ENCODE measurements at regions not wholly inside any gene's neighbourhood (a gene's known extent, or its start where the extent isn't known, plus 50 kb on each side); places are given as distances from the start of the nearest gene placed in this dataset.

- no peak for TF ChIP-seq CTCF (IDR thresholded peaks at IDR 0.05; ENCODE audit: borderline replicate concordance, insufficient read depth, low read depth, low read length)
- H3K4me3 ChIP-seq (ENCODE audit: low read depth, low read length) = no peak overlapping the region
Observed at GRCh38 chr2:196551014-196551413, 88.5 kb upstream of the CCDC150 start.

GRCh38 chr2:196555161-196555560 is 84.4 kb upstream of the CCDC150 start:
- TF ChIP-seq CTCF (IDR thresholded peaks at IDR 0.05; ENCODE audit: borderline replicate concordance, insufficient read depth, low read depth, low read length) = no peak
- no peak overlapping the region for H3K4me3 ChIP-seq (ENCODE audit: low read depth, low read length)

GRCh38 chr2:196555726-196556125 is 83.8 kb upstream of the CCDC150 start:
- TF ChIP-seq CTCF (IDR thresholded peaks at IDR 0.05; ENCODE audit: borderline replicate concordance, insufficient read depth, low read depth, low read length) = no peak
- H3K4me3 ChIP-seq (ENCODE audit: low read depth, low read length) = no peak overlapping the region

- H3K4me3 ChIP-seq (ENCODE audit: low read depth, low read length) = no peak overlapping the region
- TF ChIP-seq CTCF (IDR thresholded peaks at IDR 0.05; ENCODE audit: borderline replicate concordance, insufficient read depth, low read depth, low read length) = no peak
Observed at GRCh38 chr2:196558497-196558896, 81.0 kb upstream of the CCDC150 start.

- TF ChIP-seq CTCF (IDR thresholded peaks at IDR 0.05; ENCODE audit: borderline replicate concordance, insufficient read depth, low read depth, low read length) = no peak
- H3K4me3 ChIP-seq (ENCODE audit: low read depth, low read length) = no peak overlapping the region
Observed at GRCh38 chr2:196563876-196564275, 75.6 kb upstream of the CCDC150 start.

- no peak for TF ChIP-seq CTCF (IDR thresholded peaks at IDR 0.05; ENCODE audit: borderline replicate concordance, insufficient read depth, low read depth, low read length)
- H3K4me3 ChIP-seq (ENCODE audit: low read depth, low read length) = no peak overlapping the region
Observed at GRCh38 chr2:196565106-196565765, 74.3 kb upstream of the CCDC150 start.

- no peak overlapping the region for H3K4me3 ChIP-seq (ENCODE audit: low read depth, low read length)
Observed at GRCh38 chr2:196565982-196566381, 73.5 kb upstream of the CCDC150 start.

More at GRCh38 chr2:196565982-196566381, 73.5 kb upstream of the CCDC150 start:
- no peak for TF ChIP-seq CTCF (IDR thresholded peaks at IDR 0.05; ENCODE audit: borderline replicate concordance, insufficient read depth, low read depth, low read length)
